ENCODE measurements at regions not wholly inside any gene's neighbourhood (a gene's known extent, or its start where the extent isn't known, plus 50 kb on each side); places are given as distances from the start of the nearest gene placed in this dataset.

DNA sequence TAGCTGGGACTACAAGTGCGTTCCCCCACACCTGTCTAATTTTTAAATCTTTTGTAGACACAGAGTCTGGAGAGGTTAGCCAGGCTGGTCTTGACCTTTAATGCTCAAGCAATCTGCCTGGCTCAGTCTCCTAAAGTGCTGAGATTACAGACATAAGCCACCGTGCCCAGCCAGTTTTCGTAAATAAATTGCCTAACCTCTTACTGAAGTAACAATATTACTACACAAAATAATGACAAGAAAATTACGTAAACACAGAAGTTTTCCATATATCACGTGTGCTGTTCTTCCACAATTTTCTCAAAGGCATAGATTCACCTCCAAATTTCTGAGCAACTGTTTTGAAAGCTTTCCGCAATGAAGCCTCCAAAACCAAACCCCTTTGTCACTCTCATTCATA is 58.1 kb upstream of the PROK2 start:
- DNase-seq (ENCODE audit: low spot score) = no peak

- no peak for DNase-seq (ENCODE audit: low spot score)
Observed at GRCh38 chr3:71838406-71838805, 53.5 kb upstream of the PROK2 start.

Measured in HuH-7.5 (cell line).